Tibial nerve (tissue), 4 donors: ENCODE measurements at regions not wholly inside any gene's neighbourhood (a gene's known extent, or its start where the extent isn't known, plus 50 kb on each side); places are given as distances from the start of the nearest gene placed in this dataset.

Experiments used
- DNase-seq, 2 donors: peaks; one replicate each; pipeline ENCODE4 v3.0.0-alpha.2; 2019; ENCODE audit warnings: low spot score in 2 of 2
- H3K27ac ChIP-seq, 4 donors: fragments of 200-600 bp; sonication (generic) in 3 of 4; one replicate each; pipeline ENCODE4 v1.5.1; 2017 to 2019; ENCODE audit warnings: mild to moderate bottlenecking in 1 of 4
- H3K27me3 ChIP-seq, 2 donors: fragments of 200-600 bp; sonication (generic) in 1 of 2; one replicate each; pipeline versions ENCODE4 v1.5.1 to v1.6.0; 2017 to 2019
- H3K36me3 ChIP-seq, 3 donors: fragments of 200-600 bp; sonication (generic); one replicate each; pipeline ENCODE4 v1.5.1; 2018 to 2019
- H3K4me1 ChIP-seq, 4 donors: fragments of 200-600 bp; sonication (generic) in 3 of 4; one replicate each; pipeline ENCODE4 v1.5.1; 2017 to 2019
- H3K4me3 ChIP-seq, 4 donors: fragments of 200-600 bp; sonication (generic) in 3 of 4; one replicate each; pipeline ENCODE4 v1.5.1; 2017 to 2019; ENCODE audit warnings: mild to moderate bottlenecking in 1 of 4, moderate library complexity in 1 of 4
- H3K9me3 ChIP-seq, 4 donors: fragments of 200-600 bp; sonication (generic) in 3 of 4; one replicate each; pipeline ENCODE4 v1.5.1; 2017 to 2019
- CTCF ChIP-seq, 5 experiments: fragments of 200-600 bp in 3 of 5; fragments of 450-650 bp in 2 of 5; sonication (generic) in 3 of 5; IDR thresholded peaks; one replicate each; pipeline ENCODE4 v1.5.1; 2016 to 2019; ENCODE audit warnings: antibody characterized with exemption in 5 of 5, mild to moderate bottlenecking in 3 of 5, moderate library complexity in 2 of 5
- EP300 ChIP-seq, 2 donors: sonication (generic); formaldehyde crosslinking; IDR thresholded peaks; one replicate each; pipeline ENCODE4 v1.6.1; 2017; ENCODE audit warnings: antibody characterized with exemption in 2 of 2, mild to moderate bottlenecking in 1 of 2
- POLR2A ChIP-seq, 2 donors: fragments of 450-650 bp; IDR thresholded peaks; one replicate each; pipeline ENCODE4 v1.6.1; 2017; ENCODE audit warnings: antibody characterized with exemption in 2 of 2, mild to moderate bottlenecking in 2 of 2, moderate library complexity in 2 of 2
- WGBS, 2 donors: methylation state at CpG; one replicate each; pipeline ENCODE4 v1.1.5; 2018; 5-methylcytosine and 5-hydroxymethylcytosine counted together

GRCh38 chr11:128067780-128068179, 519.6 kb downstream of the ETS1 start:
- Histone ChIP-seq H3K4me1 (no peaks in the 10 kb centered on the region), H3K27ac (no peak overlapping the region), H3K4me3 (no peak overlapping the region), H3K27me3 (no peaks in the 10 kb centered on the region), H3K36me3 (no peaks in the 10 kb centered on the region), H3K9me3 (no peaks in the 10 kb centered on the region)
- no peak for TF ChIP-seq POLR2A (IDR thresholded peaks at IDR 0.05)
- TF ChIP-seq CTCF (IDR thresholded peaks at IDR 0.05), result no peak
- TF ChIP-seq EP300 (IDR thresholded peaks at IDR 0.05), result no peak
- DNase-seq, result no peak
- WGBS, 2 donors, result 60 to 100% methylated on average over 1 of the region's 1 CpG

GRCh38 chr11:128066399-128066798, 521.0 kb downstream of the ETS1 start:
- no peak for DNase-seq
- Histone ChIP-seq H3K4me1 (no peaks in the 10 kb centered on the region), H3K27ac (no peak overlapping the region), H3K4me3 (no peak overlapping the region), H3K36me3 (no peaks in the 10 kb centered on the region), H3K27me3 (no peaks in the 10 kb centered on the region), H3K9me3 (no peaks in the 10 kb centered on the region)
- TF ChIP-seq EP300 (IDR thresholded peaks at IDR 0.05), result no peak
- no peak for TF ChIP-seq CTCF (IDR thresholded peaks at IDR 0.05)
- no peak for TF ChIP-seq POLR2A (IDR thresholded peaks at IDR 0.05)
- WGBS, 2 donors, result 56 to 63% methylated on average over 1 of the region's 1 CpG

DNA sequence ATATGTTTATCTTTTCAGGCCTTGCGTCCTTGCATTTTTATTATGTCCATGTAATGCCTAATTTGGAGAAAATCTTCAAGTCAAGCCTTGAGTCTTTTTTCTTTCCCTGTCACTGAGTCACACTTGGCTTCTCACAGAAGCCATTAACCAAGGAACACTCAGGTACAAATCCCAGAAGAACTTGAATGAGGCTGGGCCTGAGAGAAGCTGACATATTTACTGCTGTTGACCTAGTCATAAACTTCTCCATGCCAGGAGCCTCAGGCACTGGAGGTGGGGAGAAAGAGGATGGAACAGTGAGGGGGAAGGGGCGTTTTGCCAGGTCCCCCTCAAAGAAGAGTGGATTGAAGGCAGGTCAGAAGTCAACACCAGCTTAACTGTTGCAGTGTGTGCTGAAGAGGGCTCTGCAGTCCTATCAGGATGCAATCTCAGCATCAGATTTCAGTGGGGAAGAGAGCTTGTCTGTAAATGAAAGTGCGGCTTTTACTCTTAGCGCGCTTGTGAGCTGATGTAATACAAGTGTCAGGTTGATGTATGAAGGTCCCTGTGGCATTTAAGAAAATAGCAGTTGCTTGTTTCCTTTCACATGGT, 526.0 kb downstream of the ETS1 start:
- no peak for DNase-seq
- H3K36me3 ChIP-seq, result no peaks in the 10 kb centered on the region
- 46 to 64% methylated on average over 5 of the region's 5 CpGs for WGBS, 2 donors
- H3K27ac ChIP-seq, result no peak overlapping the region
- no peak overlapping the region for H3K4me3 ChIP-seq
- TF ChIP-seq POLR2A (IDR thresholded peaks at IDR 0.05) (no peak), CTCF (IDR thresholded peaks at IDR 0.05) (no peak)
- H3K4me1 ChIP-seq, result no peaks in the 10 kb centered on the region
- no peaks in the 10 kb centered on the region for H3K27me3 ChIP-seq
- H3K9me3 ChIP-seq, result no peaks in the 10 kb centered on the region

GRCh38 chr11:128058580-128059208, 528.7 kb downstream of the ETS1 start:
- no peaks in the 10 kb centered on the region for H3K27me3 ChIP-seq
- WGBS, 2 donors, result 89 to 92% methylated on average over 5 of the region's 5 CpGs
- peaks cover 0 to under 1% (median 0%) of the 10 kb centered on the region in 4 donors for H3K4me1 ChIP-seq
- H3K36me3 ChIP-seq, result no peaks in the 10 kb centered on the region
- no peak for DNase-seq
- no peak for TF ChIP-seq POLR2A (IDR thresholded peaks at IDR 0.05)
- TF ChIP-seq CTCF (IDR thresholded peaks at IDR 0.05), result no peak
- TF ChIP-seq EP300 (IDR thresholded peaks at IDR 0.05), result no peak
- no peak overlapping the region for H3K4me3 ChIP-seq
- H3K27ac ChIP-seq, result no peak overlapping the region
- H3K9me3 ChIP-seq, result no peaks in the 10 kb centered on the region

DNA sequence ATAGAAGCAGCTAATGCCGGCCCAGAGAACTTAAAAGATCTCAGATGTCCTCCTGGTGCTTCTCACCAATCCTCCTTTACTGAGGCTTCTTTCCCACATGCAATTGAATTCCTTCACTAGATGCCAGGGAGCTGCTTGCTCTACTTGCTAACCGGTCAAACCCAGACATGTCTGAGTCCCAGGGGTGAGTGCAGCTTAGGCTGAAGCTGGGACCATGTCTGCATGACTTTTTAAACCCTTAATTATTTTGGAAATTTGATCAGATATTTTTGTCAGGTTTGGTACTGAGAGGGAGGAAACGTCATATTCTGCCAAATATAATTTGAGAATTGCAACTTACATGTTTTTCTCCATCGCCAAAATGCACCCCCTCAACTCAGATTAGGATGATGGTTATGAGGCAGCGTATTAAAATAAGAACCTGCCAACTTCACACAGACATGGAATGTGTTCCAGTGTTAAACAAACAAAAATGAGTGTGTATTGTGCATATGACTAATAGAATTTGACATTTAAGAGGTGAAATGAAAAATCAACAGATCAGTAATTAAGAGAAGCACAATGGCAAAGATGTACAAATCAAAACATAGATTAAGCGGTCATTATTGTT, 529.5 kb downstream of the ETS1 start:
- no peaks in the 10 kb centered on the region for H3K27me3 ChIP-seq
- DNase-seq, result no peak
- H3K9me3 ChIP-seq, result no peaks in the 10 kb centered on the region
- no peak overlapping the region for H3K4me3 ChIP-seq
- WGBS, 2 donors, result 70 to 75% methylated on average over 6 of the region's 6 CpGs
- H3K36me3 ChIP-seq, result no peaks in the 10 kb centered on the region
- peaks cover 0 to 8% (median 0%) of the 10 kb centered on the region in 4 donors for H3K4me1 ChIP-seq
- no peak overlapping the region for H3K27ac ChIP-seq
- no peak for TF ChIP-seq CTCF (IDR thresholded peaks at IDR 0.05)
- no peak for TF ChIP-seq EP300 (IDR thresholded peaks at IDR 0.05)
- TF ChIP-seq POLR2A (IDR thresholded peaks at IDR 0.05), result no peak
